Lung (tissue), 11 donors: ENCODE measurements at regions not wholly inside any gene's neighbourhood (a gene's known extent, or its start where the extent isn't known, plus 50 kb on each side); places are given as distances from the start of the nearest gene placed in this dataset.

Experiments
- ATAC-seq: fragments of 200-7000 bp; cut with Tn5 transposase; one replicate; pipeline ENCODE4 v1.9.1; 2020; ENCODE audit warnings: moderate number of reproducible peaks; ENCODE audit not compliant: insufficient read depth, low FRiP score
- DNase-seq, 3 donors: peaks; one replicate each; pipeline ENCODE4 v3.0.0-alpha.2; 2013 to 2017
- H3K27ac ChIP-seq, 2 donors: one replicate each; pipeline ENCODE4 v1.5.1; 2013; ENCODE audit warnings: mild to moderate bottlenecking in 2 of 2, moderate library complexity in 2 of 2, control low read depth in 1 of 2, inconsistent platforms in 1 of 2, low read depth in 1 of 2, low read length in 1 of 2
- H3K27me3 ChIP-seq, 3 donors: one replicate each; pipeline ENCODE4 v1.5.1; 2013; ENCODE audit warnings: low read length in 2 of 3; ENCODE audit not compliant: control insufficient read depth in 3 of 3, insufficient read depth in 3 of 3
- H3K36me3 ChIP-seq, 4 donors: one replicate each; pipeline ENCODE4 v1.5.1; 2013; ENCODE audit warnings: low read length in 4 of 4, mild to moderate bottlenecking in 1 of 4, moderate library complexity in 1 of 4; ENCODE audit not compliant: control insufficient read depth in 4 of 4, insufficient read depth in 4 of 4
- H3K4me1 ChIP-seq, 5 donors: one replicate each; pipeline ENCODE4 v1.5.1; 2013; ENCODE audit warnings: low read length in 5 of 5, mild to moderate bottlenecking in 2 of 5, moderate library complexity in 1 of 5; ENCODE audit not compliant: control insufficient read depth in 5 of 5, insufficient read depth in 5 of 5
- H3K4me3 ChIP-seq: one replicate; pipeline ENCODE4 v1.5.1; 2013; ENCODE audit warnings: mild to moderate bottlenecking, control low read depth, moderate library complexity
- H3K9ac ChIP-seq, 2 donors: one replicate each; pipeline ENCODE4 v1.5.1; 2013; ENCODE audit warnings: low read length in 2 of 2, control low read depth in 1 of 2; ENCODE audit not compliant: insufficient read depth in 1 of 2
- H3K9me3 ChIP-seq, 4 donors: one replicate each; pipeline ENCODE4 v1.5.1; 2013; ENCODE audit warnings: low read length in 3 of 4, mild to moderate bottlenecking in 1 of 4, moderate library complexity in 1 of 4; ENCODE audit not compliant: control insufficient read depth in 4 of 4, insufficient read depth in 3 of 4
- WGBS, 2 donors: extraction: QIAGEN DNeasy Blood & Tissue Kit; methylation state at CpG; one replicate each; pipeline ENCODE4 v1.1.7; 2013; 5-methylcytosine and 5-hydroxymethylcytosine counted together
- TF ChIP-seq, protein P1 (sequence below): IDR thresholded peaks from 2 replicates; pipeline ENCODE4 v1.5.1; 2012; ENCODE audit warnings: mild to moderate bottlenecking; ENCODE audit errors: control extremely low read depth, extremely low read depth
- donor health status: control.
- donor health status: control.
- donor health status: Bipolar disorder and iron deficiency.
- donor health status: healthy.
- donor health status: DM: yes; HTN: yes; CAD: no.

- Histone ChIP-seq H3K27ac (no peak overlapping the region), H3K4me3 (no peak overlapping the region), H3K9ac (no peak overlapping the region), H3K36me3 (no peaks in the 10 kb centered on the region), H3K4me1 (no peaks in the 10 kb centered on the region), H3K27me3 (no peaks in the 10 kb centered on the region), H3K9me3 (no peaks in the 10 kb centered on the region)
- ATAC-seq (no peak), DNase-seq (no peak)
- WGBS, 2 donors: 60 to 63% methylated on average over 3 of the region's 3 CpGs
- TF ChIP-seq, protein P1, sequence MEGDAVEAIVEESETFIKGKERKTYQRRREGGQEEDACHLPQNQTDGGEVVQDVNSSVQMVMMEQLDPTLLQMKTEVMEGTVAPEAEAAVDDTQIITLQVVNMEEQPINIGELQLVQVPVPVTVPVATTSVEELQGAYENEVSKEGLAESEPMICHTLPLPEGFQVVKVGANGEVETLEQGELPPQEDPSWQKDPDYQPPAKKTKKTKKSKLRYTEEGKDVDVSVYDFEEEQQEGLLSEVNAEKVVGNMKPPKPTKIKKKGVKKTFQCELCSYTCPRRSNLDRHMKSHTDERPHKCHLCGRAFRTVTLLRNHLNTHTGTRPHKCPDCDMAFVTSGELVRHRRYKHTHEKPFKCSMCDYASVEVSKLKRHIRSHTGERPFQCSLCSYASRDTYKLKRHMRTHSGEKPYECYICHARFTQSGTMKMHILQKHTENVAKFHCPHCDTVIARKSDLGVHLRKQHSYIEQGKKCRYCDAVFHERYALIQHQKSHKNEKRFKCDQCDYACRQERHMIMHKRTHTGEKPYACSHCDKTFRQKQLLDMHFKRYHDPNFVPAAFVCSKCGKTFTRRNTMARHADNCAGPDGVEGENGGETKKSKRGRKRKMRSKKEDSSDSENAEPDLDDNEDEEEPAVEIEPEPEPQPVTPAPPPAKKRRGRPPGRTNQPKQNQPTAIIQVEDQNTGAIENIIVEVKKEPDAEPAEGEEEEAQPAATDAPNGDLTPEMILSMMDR: no peak
Observed at GRCh38 chr14:26113911-26114640, 483.8 kb downstream of the NOVA1 start.

DNA sequence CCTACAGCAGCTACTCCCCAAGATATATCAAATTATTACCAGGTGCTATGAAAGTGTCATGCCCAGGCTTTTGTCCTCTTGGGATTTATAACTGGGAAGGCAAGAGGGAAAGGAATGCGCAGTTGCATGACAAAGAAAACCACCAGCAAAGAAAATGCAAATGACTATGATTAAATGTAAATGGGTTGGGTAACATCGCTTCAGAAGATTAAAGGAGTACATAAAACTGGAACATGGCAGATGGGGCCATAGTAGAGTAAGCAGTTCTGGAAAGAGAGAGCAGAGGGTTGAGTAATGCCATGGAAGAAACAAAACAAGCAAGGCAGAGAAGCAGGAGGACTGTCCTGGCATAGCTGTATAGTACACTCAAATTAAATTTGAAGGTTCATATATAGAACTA, 493.1 kb downstream of the NOVA1 start:
- H3K9ac ChIP-seq: no peak overlapping the region
- H3K27me3 ChIP-seq: no peaks in the 10 kb centered on the region
- H3K9me3 ChIP-seq: peaks cover 0 to 2% (median 0%) of the 10 kb centered on the region in 4 donors
- no peaks in the 10 kb centered on the region for H3K4me1 ChIP-seq
- no peak for DNase-seq
- no peaks in the 10 kb centered on the region for H3K36me3 ChIP-seq
- no peak for ATAC-seq
- H3K27ac ChIP-seq: no peak overlapping the region
- TF ChIP-seq, protein P1: no peak
- 92% methylated on average over 2 of the region's 2 CpGs for WGBS, 2 donors
- no peak overlapping the region for H3K4me3 ChIP-seq

DNA sequence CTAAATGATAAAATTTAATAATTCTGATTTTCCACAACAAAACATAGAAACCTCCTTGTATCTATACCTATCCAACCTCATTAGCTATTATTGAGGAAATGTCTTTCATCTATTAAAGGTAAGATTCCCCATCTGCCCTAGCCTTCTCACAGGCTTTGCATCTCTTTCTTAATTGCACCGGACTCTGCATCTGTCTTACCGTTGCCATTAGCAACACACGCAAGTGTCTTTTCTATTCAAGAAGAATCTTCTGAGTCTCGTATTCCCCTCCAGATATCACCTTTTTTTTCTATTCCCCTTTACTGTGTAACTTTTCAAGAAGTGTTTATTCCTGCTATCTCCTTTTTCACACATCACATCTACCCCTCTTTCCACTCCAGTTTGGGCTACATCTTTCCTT, 500.0 kb downstream of the NOVA1 start:
- no peaks in the 10 kb centered on the region for H3K27me3 ChIP-seq
- no peaks in the 10 kb centered on the region for H3K36me3 ChIP-seq
- WGBS, 2 donors: 62 to 76% methylated on average over 4 of the region's 4 CpGs
- H3K4me1 ChIP-seq: peaks cover 0 to 5% (median 0%) of the 10 kb centered on the region in 5 donors
- no peak overlapping the region for H3K9ac ChIP-seq
- no peak for DNase-seq
- ATAC-seq: no peak
- no peak overlapping the region for H3K4me3 ChIP-seq
- no peak overlapping the region for H3K27ac ChIP-seq
- H3K9me3 ChIP-seq: no peaks in the 10 kb centered on the region
- TF ChIP-seq, protein P1: no peak

DNA sequence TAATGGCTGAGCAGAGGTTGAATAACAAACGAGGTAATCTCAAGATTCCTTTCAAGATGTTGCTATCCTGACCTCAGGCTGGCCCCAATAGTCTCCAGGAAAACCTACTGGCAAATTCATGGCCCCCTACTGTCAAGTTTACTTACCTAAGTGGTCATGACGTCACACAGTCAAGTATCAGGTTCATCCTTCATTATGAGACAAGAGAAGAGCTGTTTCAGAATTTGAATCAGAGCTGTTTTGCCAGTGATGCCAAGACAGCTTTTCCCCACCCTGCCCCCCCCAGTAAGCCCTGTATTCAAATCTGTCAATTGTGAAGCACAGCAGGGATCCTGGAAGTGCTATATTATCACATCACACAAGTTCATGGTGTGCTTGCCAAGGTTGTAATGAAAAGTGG, 509.6 kb downstream of the NOVA1 start:
- no peak for ATAC-seq
- H3K9ac ChIP-seq: no peak overlapping the region
- H3K4me1 ChIP-seq: no peaks in the 10 kb centered on the region
- no peaks in the 10 kb centered on the region for H3K36me3 ChIP-seq
- H3K4me3 ChIP-seq: no peak overlapping the region
- no peaks in the 10 kb centered on the region for H3K27me3 ChIP-seq
- TF ChIP-seq, protein P1: no peak
- H3K9me3 ChIP-seq: no peaks in the 10 kb centered on the region
- no peak overlapping the region for H3K27ac ChIP-seq
- 32 to 49% methylated on average over 2 of the region's 2 CpGs for WGBS, 2 donors
- DNase-seq: no peak
